MM.1S (cell line): ENCODE measurements at regions not wholly inside any gene's neighbourhood (a gene's known extent, or its start where the extent isn't known, plus 50 kb on each side); places are given as distances from the start of the nearest gene placed in this dataset.

ENCODE experiments used
- EZH2 ChIP-seq: fragments of 300-600 bp; sonication (generic); optimal IDR thresholded peaks from 2 replicates; pipeline ENCODE3; 2017; ENCODE audit warnings: low read depth, mild to moderate bottlenecking, antibody characterized with exemption, low read length, mixed read lengths
- EZH2phosphoT487 ChIP-seq: fragments of 300-600 bp; sonication (generic); IDR thresholded peaks from 2 replicates; pipeline ENCODE4 v1.6.1; 2018; ENCODE audit warnings: antibody characterized with exemption, low read length
- TF ChIP-seq, protein P1 (sequence below): fragments of 300-600 bp; sonication (generic); IDR thresholded peaks from 2 replicates; pipeline ENCODE4 v1.5.1; 2016; ENCODE audit warnings: antibody characterized with exemption, low read length, mixed read lengths

DNA sequence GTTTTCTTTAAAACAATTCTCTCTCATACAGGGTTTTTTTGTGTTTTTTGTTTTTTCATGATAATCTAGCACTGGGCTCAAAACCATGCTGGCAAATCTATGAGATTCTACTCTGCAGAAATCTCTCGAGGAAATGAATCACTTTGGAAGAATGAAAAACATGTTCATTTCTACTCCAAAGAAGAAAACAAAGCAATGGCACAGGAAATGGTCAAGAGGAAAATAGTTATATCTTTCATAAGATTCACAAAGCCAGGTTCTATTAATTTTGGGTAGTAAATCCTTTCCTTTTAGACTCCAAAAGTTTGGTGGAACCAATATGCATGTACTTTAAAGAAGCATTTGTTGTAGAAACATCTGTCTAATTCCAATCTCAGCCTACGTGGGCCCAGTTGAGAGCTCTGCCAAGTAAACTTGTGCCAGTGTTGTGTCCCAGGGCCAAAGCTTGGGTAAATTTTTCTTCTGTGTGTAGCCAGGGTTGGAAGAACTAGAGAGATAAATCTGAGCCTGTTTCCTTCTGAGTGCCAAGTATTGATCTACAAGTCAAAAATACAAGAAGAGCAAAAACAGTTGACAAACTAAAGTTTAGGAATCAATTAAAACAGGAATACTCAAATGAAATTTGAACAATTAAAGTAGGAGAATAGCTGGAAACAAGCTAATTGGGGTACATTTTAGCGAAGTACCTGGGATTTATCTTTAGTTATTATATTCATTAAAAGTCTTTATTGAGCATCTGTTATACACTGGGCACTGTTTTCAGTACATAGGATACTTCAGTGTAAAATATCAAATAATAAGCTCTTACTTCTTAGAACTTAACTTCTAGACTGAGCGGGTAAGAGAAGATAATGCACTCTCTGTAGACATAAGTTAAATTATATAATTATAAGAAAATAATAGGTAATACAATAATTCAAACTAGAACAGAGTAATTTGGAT, 657.5 kb upstream of the NECTIN3 start:
- TF ChIP-seq, protein P1, sequence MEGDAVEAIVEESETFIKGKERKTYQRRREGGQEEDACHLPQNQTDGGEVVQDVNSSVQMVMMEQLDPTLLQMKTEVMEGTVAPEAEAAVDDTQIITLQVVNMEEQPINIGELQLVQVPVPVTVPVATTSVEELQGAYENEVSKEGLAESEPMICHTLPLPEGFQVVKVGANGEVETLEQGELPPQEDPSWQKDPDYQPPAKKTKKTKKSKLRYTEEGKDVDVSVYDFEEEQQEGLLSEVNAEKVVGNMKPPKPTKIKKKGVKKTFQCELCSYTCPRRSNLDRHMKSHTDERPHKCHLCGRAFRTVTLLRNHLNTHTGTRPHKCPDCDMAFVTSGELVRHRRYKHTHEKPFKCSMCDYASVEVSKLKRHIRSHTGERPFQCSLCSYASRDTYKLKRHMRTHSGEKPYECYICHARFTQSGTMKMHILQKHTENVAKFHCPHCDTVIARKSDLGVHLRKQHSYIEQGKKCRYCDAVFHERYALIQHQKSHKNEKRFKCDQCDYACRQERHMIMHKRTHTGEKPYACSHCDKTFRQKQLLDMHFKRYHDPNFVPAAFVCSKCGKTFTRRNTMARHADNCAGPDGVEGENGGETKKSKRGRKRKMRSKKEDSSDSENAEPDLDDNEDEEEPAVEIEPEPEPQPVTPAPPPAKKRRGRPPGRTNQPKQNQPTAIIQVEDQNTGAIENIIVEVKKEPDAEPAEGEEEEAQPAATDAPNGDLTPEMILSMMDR: no peak
- TF ChIP-seq EZH2phosphoT487: no peak
- no peak for TF ChIP-seq EZH2
